ENCODE measurements at regions not wholly inside any gene's neighbourhood (a gene's known extent, or its start where the extent isn't known, plus 50 kb on each side); places are given as distances from the start of the nearest gene placed in this dataset.

GRCh38 chr15:36398212-36398611 is 181.2 kb upstream of the CDIN1 start:
- TF ChIP-seq POLR2A (IDR thresholded peaks at IDR 0.05) (no peak), CTCF (IDR thresholded peaks at IDR 0.05) (no peak), POLR2AphosphoS5 (IDR thresholded peaks at IDR 0.05; ENCODE audit: insufficient read depth in 1 of 2, low read depth in 1 of 2) (no peak)
- no peaks in the 10 kb centered on the region for H3K9me3 ChIP-seq
- H3K4me1 ChIP-seq = no peaks in the 10 kb centered on the region
- DNase-seq (ENCODE audit: extremely low spot score in 2 of 2) = no peak
- H3K27ac ChIP-seq = no peak overlapping the region
- intact Hi-C loops (cut with DNase I) = no loop called here
- no peak overlapping the region for H3K4me3 ChIP-seq
- H3K27me3 ChIP-seq = no peaks in the 10 kb centered on the region
- H3K36me3 ChIP-seq = no peaks in the 10 kb centered on the region

- Histone ChIP-seq H3K9me3 (no peaks in the 10 kb centered on the region), H3K4me3 (no peak overlapping the region), H3K36me3 (no peaks in the 10 kb centered on the region), H3K27ac (no peak overlapping the region), H3K27me3 (no peaks in the 10 kb centered on the region), H3K4me1 (no peaks in the 10 kb centered on the region)
- intact Hi-C loops (cut with DNase I) = no loop called here
- DNase-seq (ENCODE audit: extremely low spot score in 2 of 2) = no peak
- TF ChIP-seq POLR2AphosphoS5 (IDR thresholded peaks at IDR 0.05; ENCODE audit: insufficient read depth in 1 of 2, low read depth in 1 of 2) (no peak), CTCF (IDR thresholded peaks at IDR 0.05) (no peak), POLR2A (IDR thresholded peaks at IDR 0.05) (no peak)
These were observed 180.2 kb upstream of the CDIN1 start for GRCh38 chr15:36399276-36399675.

- H3K4me1 ChIP-seq = no peaks in the 10 kb centered on the region
- no peaks in the 10 kb centered on the region for H3K9me3 ChIP-seq
- no peaks in the 10 kb centered on the region for H3K27me3 ChIP-seq
- no peak overlapping the region for H3K4me3 ChIP-seq
- no peak for DNase-seq (ENCODE audit: extremely low spot score in 2 of 2)
- intact Hi-C loops (cut with DNase I) = no loop called here
- no peaks in the 10 kb centered on the region for H3K36me3 ChIP-seq
- TF ChIP-seq POLR2A (IDR thresholded peaks at IDR 0.05) = no peak
- no peak for TF ChIP-seq POLR2AphosphoS5 (IDR thresholded peaks at IDR 0.05; ENCODE audit: insufficient read depth in 1 of 2, low read depth in 1 of 2)
- no peak for TF ChIP-seq CTCF (IDR thresholded peaks at IDR 0.05)
- no peak overlapping the region for H3K27ac ChIP-seq
These were observed 178.4 kb upstream of the CDIN1 start for GRCh38 chr15:36400936-36401585.

DNA sequence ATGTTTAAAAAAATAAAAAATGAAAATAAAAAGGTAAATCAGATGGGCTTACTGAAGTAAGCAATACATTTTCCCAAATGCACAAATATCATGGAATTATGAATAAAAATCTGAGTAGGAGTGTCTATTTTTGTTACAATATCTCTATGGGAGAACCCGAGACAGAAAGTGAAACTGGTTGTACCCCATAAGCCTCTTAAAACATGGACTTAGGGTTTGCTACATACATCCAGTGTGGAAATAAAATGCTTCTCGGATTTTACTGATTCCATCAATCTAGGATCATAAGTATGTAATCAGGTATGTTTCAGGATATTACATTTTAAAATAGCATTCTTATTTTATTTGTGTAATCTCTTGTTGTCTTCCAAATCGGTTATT is 177.8 kb upstream of the CDIN1 start:
- Histone ChIP-seq H3K4me1 (no peaks in the 10 kb centered on the region), H3K4me3 (no peak overlapping the region), H3K27me3 (no peaks in the 10 kb centered on the region), H3K27ac (no peak overlapping the region), H3K9me3 (no peaks in the 10 kb centered on the region), H3K36me3 (no peaks in the 10 kb centered on the region)
- no peak for TF ChIP-seq CTCF (IDR thresholded peaks at IDR 0.05)
- TF ChIP-seq POLR2AphosphoS5 (IDR thresholded peaks at IDR 0.05; ENCODE audit: insufficient read depth in 1 of 2, low read depth in 1 of 2) = no peak
- no peak for TF ChIP-seq POLR2A (IDR thresholded peaks at IDR 0.05)
- no peak for DNase-seq (ENCODE audit: extremely low spot score in 2 of 2)
- intact Hi-C loops (cut with DNase I) = no loop called here

GRCh38 chr15:36403351-36403750 is 176.1 kb upstream of the CDIN1 start:
- intact Hi-C loops (cut with DNase I) = no loop called here
- Histone ChIP-seq H3K27ac (no peak overlapping the region), H3K27me3 (no peaks in the 10 kb centered on the region), H3K36me3 (no peaks in the 10 kb centered on the region), H3K4me3 (no peak overlapping the region), H3K4me1 (no peaks in the 10 kb centered on the region), H3K9me3 (no peaks in the 10 kb centered on the region)
- no peak for DNase-seq (ENCODE audit: extremely low spot score in 2 of 2)
- no peak for TF ChIP-seq POLR2A (IDR thresholded peaks at IDR 0.05)
- no peak for TF ChIP-seq CTCF (IDR thresholded peaks at IDR 0.05)

Measured in vagina (tissue), 2 donors.